CD4-positive, alpha-beta T cell (primary cell): ENCODE measurements at regions not wholly inside any gene's neighbourhood (a gene's known extent, or its start where the extent isn't known, plus 50 kb on each side); places are given as distances from the start of the nearest gene placed in this dataset.

Experiments used
- ATAC-seq: fragments of 200-7000 bp; cut with Tn5 transposase; one replicate; pipeline ENCODE4 v1.10.0; 2022; ENCODE audit warnings: mild to moderate bottlenecking; ENCODE audit not compliant: poor library complexity
- CTCF ChIA-PET: fragments of 350-600 bp; sonication (Branson Sonifier 250); formaldehyde crosslinking; loops from one replicate; lab custom pipeline; 2021; ENCODE audit warnings: antibody characterized with exemption, inconsistent platforms; lab: Charles Lee
- POLR2A ChIA-PET: fragments of 350-600 bp; sonication (Branson Sonifier 250); formaldehyde crosslinking; loops from one replicate; lab custom pipeline; 2021; ENCODE audit warnings: antibody characterized with exemption, inconsistent platforms; lab: Charles Lee
- DNase-seq, 14 experiments: peaks; one replicate each; pipeline ENCODE4 v3.0.0-alpha.2; 2013 to 2020; ENCODE audit warnings: mixed read lengths in 2 of 14
- H3K27ac ChIP-seq, 2 donors: one replicate each; pipeline versions ENCODE4 v1.5.1 to v1.7.0; 2013; ENCODE audit warnings: low read length in 2 of 2, low read depth in 1 of 2, mild to moderate bottlenecking in 1 of 2
- H3K27me3 ChIP-seq, 2 experiments: 1 replicate in 1 of 2; 2 replicates in 1 of 2; pipeline versions ENCODE4 v1.6.1 to v1.7.0; 2013; ENCODE audit warnings: low read length in 2 of 2, control low read depth in 1 of 2, mild to moderate bottlenecking in 1 of 2, moderate library complexity in 1 of 2; ENCODE audit not compliant: insufficient read depth in 2 of 2, control insufficient read depth in 1 of 2
- H3K36me3 ChIP-seq: one replicate; pipeline ENCODE4 v1.6.1; 2013; ENCODE audit warnings: low read length, control low read depth; ENCODE audit not compliant: insufficient read depth
- H3K4me1 ChIP-seq: one replicate; pipeline ENCODE4 v1.6.1; 2013; ENCODE audit warnings: low read length, control low read depth; ENCODE audit not compliant: insufficient read depth
- H3K4me3 ChIP-seq: one replicate; pipeline ENCODE4 v1.5.1; 2013; ENCODE audit warnings: mild to moderate bottlenecking, low read length, moderate library complexity
- H3K9me3 ChIP-seq, 2 experiments: 1 replicate in 1 of 2; 2 replicates in 1 of 2; pipeline versions ENCODE4 v1.6.1 to v1.7.0; 2013; ENCODE audit warnings: low read length in 2 of 2, mild to moderate bottlenecking in 2 of 2, control low read depth in 1 of 2, moderate library complexity in 1 of 2; ENCODE audit not compliant: control insufficient read depth in 1 of 2, insufficient read depth in 1 of 2
- H3K27ac Mint-ChIP-seq: one replicate; pipeline ENCODE4 v1.8.0; 2020; ENCODE audit warnings: mixed read lengths
- H3K27me3 Mint-ChIP-seq: one replicate; pipeline ENCODE4 v1.8.0; 2021; ENCODE audit warnings: mixed read lengths
- H3K36me3 Mint-ChIP-seq: one replicate; pipeline ENCODE4 v1.8.0; 2021; ENCODE audit warnings: low read depth, mixed read lengths
- H3K4me1 Mint-ChIP-seq: one replicate; pipeline ENCODE4 v1.8.0; 2021; ENCODE audit warnings: low read depth, mixed read lengths
- H3K4me3 Mint-ChIP-seq: one replicate; pipeline ENCODE4 v1.8.0; 2020; ENCODE audit warnings: mild to moderate bottlenecking, mixed read lengths
- H3K9me3 Mint-ChIP-seq: one replicate; pipeline ENCODE4 v1.8.0; 2020; ENCODE audit warnings: mixed read lengths
- intact Hi-C, 2 experiments: fragments of 100-400 bp; cut with DNase I in 1 of 2; cut with micrococcal nuclease in 1 of 2; formaldehyde crosslinking; loops; one replicate each; pipeline versions ENCODE4 v1.15.1 to v1.9.0; 2023 to 2025; cut with DNase I, micrococcal nuclease
- TF ChIP-seq, protein P1 (sequence below): fragments of 200-600 bp; IDR thresholded peaks from one replicate; pipeline ENCODE4 v1.8.0; 2022; ENCODE audit warnings: antibody characterized with exemption, mild to moderate bottlenecking

GRCh38 chr19:31572102-31572975, 223.1 kb upstream of the TSHZ3 start:
- H3K9me3 ChIP-seq, result no peaks in the 10 kb centered on the region
- DNase-seq, result no peak
- ATAC-seq, result no peak
- H3K4me1 ChIP-seq, result no peaks in the 10 kb centered on the region
- ChIA-PET CTCF (no interaction called here), POLR2A (no interaction called here)
- no peak overlapping the region for H3K4me3 ChIP-seq
- no peaks in the 10 kb centered on the region for H3K36me3 ChIP-seq
- no peaks in the 10 kb centered on the region for H3K9me3 Mint-ChIP-seq
- peaks cover 3 to 4% of the 10 kb centered on the region in 2 experiments for H3K27me3 ChIP-seq
- intact Hi-C loops, result no loop called here
- H3K27me3 Mint-ChIP-seq, result no peaks in the 10 kb centered on the region
- H3K27ac ChIP-seq, result no peak overlapping the region
- no peak overlapping the region for H3K4me3 Mint-ChIP-seq
- H3K36me3 Mint-ChIP-seq, result no peaks in the 10 kb centered on the region
- no peak overlapping the region for H3K27ac Mint-ChIP-seq
- H3K4me1 Mint-ChIP-seq, result no peaks in the 10 kb centered on the region
- TF ChIP-seq, protein P1, sequence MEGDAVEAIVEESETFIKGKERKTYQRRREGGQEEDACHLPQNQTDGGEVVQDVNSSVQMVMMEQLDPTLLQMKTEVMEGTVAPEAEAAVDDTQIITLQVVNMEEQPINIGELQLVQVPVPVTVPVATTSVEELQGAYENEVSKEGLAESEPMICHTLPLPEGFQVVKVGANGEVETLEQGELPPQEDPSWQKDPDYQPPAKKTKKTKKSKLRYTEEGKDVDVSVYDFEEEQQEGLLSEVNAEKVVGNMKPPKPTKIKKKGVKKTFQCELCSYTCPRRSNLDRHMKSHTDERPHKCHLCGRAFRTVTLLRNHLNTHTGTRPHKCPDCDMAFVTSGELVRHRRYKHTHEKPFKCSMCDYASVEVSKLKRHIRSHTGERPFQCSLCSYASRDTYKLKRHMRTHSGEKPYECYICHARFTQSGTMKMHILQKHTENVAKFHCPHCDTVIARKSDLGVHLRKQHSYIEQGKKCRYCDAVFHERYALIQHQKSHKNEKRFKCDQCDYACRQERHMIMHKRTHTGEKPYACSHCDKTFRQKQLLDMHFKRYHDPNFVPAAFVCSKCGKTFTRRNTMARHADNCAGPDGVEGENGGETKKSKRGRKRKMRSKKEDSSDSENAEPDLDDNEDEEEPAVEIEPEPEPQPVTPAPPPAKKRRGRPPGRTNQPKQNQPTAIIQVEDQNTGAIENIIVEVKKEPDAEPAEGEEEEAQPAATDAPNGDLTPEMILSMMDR, result no peak

GRCh38 chr19:31572976-31573298, 223.7 kb upstream of the TSHZ3 start:
- Histone ChIP-seq H3K4me1 (no peaks in the 10 kb centered on the region), H3K27ac (no peak overlapping the region), H3K4me3 (no peak overlapping the region), H3K27me3 (peaks cover 3 to 4% of the 10 kb centered on the region in 2 experiments), H3K36me3 (no peaks in the 10 kb centered on the region), H3K9me3 (no peaks in the 10 kb centered on the region)
- ChIA-PET POLR2A (no interaction called here), CTCF (no interaction called here)
- TF ChIP-seq, protein P1, result no peak
- Mint-ChIP-seq H3K9me3 (no peaks in the 10 kb centered on the region), H3K4me3 (no peak overlapping the region), H3K27ac (no peak overlapping the region), H3K4me1 (no peaks in the 10 kb centered on the region), H3K36me3 (no peaks in the 10 kb centered on the region), H3K27me3 (no peaks in the 10 kb centered on the region)
- DNase-seq (no peak), ATAC-seq (no peak)
- intact Hi-C loops, result no loop called here

DNA sequence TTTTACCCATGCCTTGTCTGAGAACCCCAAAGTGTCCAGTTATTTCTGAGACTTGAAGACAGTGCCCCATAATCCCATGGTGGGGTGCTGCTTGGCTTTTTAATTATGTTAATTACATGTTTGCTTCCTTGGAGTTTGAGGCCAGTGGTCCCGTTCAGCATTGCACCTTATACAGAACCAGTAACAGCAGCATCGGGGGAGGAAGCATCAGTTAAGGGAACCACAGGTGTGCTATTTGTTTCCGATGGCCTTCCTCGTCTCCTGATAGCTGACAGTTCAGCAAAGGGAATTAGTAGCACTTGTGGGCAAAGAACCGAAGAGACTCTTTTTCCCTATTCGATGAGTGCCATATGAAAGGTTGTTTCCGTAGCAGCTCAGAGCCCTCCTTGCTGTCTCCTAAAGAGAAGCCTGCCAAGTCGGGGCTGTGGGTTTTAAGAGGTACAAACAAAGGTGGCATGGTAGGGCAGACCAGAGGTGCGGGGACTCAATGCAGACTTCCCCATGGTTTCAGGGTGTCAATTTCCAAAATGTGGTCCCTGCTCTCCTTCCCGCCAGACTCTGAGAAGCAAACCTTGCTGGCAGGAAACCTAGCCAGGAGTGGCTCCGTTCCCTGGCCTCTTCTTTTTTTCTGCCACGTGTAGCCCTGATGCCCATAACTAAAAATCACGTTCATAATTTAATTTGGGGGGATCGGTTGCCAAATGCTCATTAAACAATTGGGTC, 225.2 kb upstream of the TSHZ3 start:
- Histone ChIP-seq H3K36me3 (no peaks in the 10 kb centered on the region), H3K27me3 (peaks cover 3 to 4% of the 10 kb centered on the region in 2 experiments), H3K27ac (no peak overlapping the region), H3K9me3 (no peaks in the 10 kb centered on the region), H3K4me1 (no peaks in the 10 kb centered on the region), H3K4me3 (no peak overlapping the region)
- no peaks in the 10 kb centered on the region for H3K4me1 Mint-ChIP-seq
- H3K4me3 Mint-ChIP-seq, result no peak overlapping the region
- POLR2A ChIA-PET, result no interaction called here
- CTCF ChIA-PET, result no interaction called here
- H3K9me3 Mint-ChIP-seq, result no peaks in the 10 kb centered on the region
- no peak for ATAC-seq
- no peaks in the 10 kb centered on the region for H3K36me3 Mint-ChIP-seq
- no peak overlapping the region for H3K27ac Mint-ChIP-seq
- no peaks in the 10 kb centered on the region for H3K27me3 Mint-ChIP-seq
- DNase-seq, result no peak
- intact Hi-C loops, result no loop called here
- TF ChIP-seq, protein P1, result no peak
